Inferior parietal cortex (tissue), 1 donor: ENCODE measurements at regions not wholly inside any gene's neighbourhood (a gene's known extent, or its start where the extent isn't known, plus 50 kb on each side); places are given as distances from the start of the nearest gene placed in this dataset.
"Not testable (repeated sequence)": the region's sequence is repeated elsewhere in the genome, so short reads cannot be mapped to it uniquely, and the experiment has no call there.

Experiments used
- DNase-seq: peaks from one replicate; pipeline ENCODE4 v3.0.0-alpha.2; 2016; ENCODE audit errors: extremely low spot score

- DNase-seq = not testable (repeated sequence)
Observed at GRCh38 chr2:37758141-37758601, 86.7 kb upstream of the CDC42EP3 start.

GRCh38 chr2:37759989-37760388 lies 88.5 kb upstream of the CDC42EP3 start:
- not testable (repeated sequence) for DNase-seq

GRCh38 chr2:37760471-37760870 lies 89.0 kb upstream of the CDC42EP3 start:
- DNase-seq = no peak

GRCh38 chr2:37762281-37762680 lies 90.8 kb upstream of the CDC42EP3 start:
- not testable (repeated sequence) for DNase-seq

GRCh38 chr2:37764739-37765138 lies 93.3 kb upstream of the CDC42EP3 start:
- DNase-seq = no peak

GRCh38 chr2:37766106-37766505 lies 94.7 kb upstream of the CDC42EP3 start:
- DNase-seq = no peak

- no peak for DNase-seq
Observed at GRCh38 chr2:37767046-37767445, 95.6 kb upstream of the CDC42EP3 start.

- DNase-seq = no peak
Observed at GRCh38 chr2:37767959-37768925, 96.8 kb upstream of the CDC42EP3 start.

GRCh38 chr2:37769551-37769950 lies 98.1 kb upstream of the CDC42EP3 start:
- DNase-seq = no peak

GRCh38 chr2:37770797-37771196 lies 99.4 kb upstream of the CDC42EP3 start:
- no peak for DNase-seq

GRCh38 chr2:37771600-37772088 lies 100.2 kb upstream of the CDC42EP3 start:
- peak; percentile 24 for DNase-seq

- no peak for DNase-seq
Observed at GRCh38 chr2:37773371-37774130, 102.1 kb upstream of the CDC42EP3 start.

- not testable (repeated sequence) for DNase-seq
Observed at GRCh38 chr2:37774171-37774944, 102.9 kb upstream of the CDC42EP3 start.

- DNase-seq = no peak
Observed at GRCh38 chr2:37774976-37775907, 103.8 kb upstream of the CDC42EP3 start.

GRCh38 chr2:37775908-37776250 lies 104.4 kb upstream of the CDC42EP3 start:
- no peak for DNase-seq

- DNase-seq = no peak
Observed at GRCh38 chr2:37776487-37776886, 105.0 kb upstream of the CDC42EP3 start.

GRCh38 chr2:37779139-37779538 lies 107.7 kb upstream of the CDC42EP3 start:
- no peak for DNase-seq

GRCh38 chr2:37779611-37780386 lies 108.4 kb upstream of the CDC42EP3 start:
- DNase-seq = no peak

- DNase-seq = no peak
Observed at GRCh38 chr2:37780387-37780676, 108.9 kb upstream of the CDC42EP3 start.

- no peak for DNase-seq
Observed at GRCh38 chr2:37781028-37781427, 109.6 kb upstream of the CDC42EP3 start.
